ENCODE measurements at regions not wholly inside any gene's neighbourhood (a gene's known extent, or its start where the extent isn't known, plus 50 kb on each side); places are given as distances from the start of the nearest gene placed in this dataset.

GRCh38 chrY:21259707-21260106 lies 251.4 kb upstream of the RBMY1B start:
- TF ChIP-seq ZNF121 (CRISPR knock-in tag; IDR thresholded peaks at IDR 0.05), result no peak
- no peak for TF ChIP-seq CTCF (IDR thresholded peaks at IDR 0.05)

Data from WTC11 (cell line).